ENCODE measurements at regions not wholly inside any gene's neighbourhood (a gene's known extent, or its start where the extent isn't known, plus 50 kb on each side); places are given as distances from the start of the nearest gene placed in this dataset.

- FAIRE-seq (no peak), ATAC-seq (no peak), DNase-seq (ENCODE audit: extremely low read depth in 1 of 4, low spot score in 3 of 4) (no peak)
- Histone ChIP-seq H3K9me1 (ENCODE audit: control insufficient read depth, insufficient read depth, low read length) (no peaks in the 10 kb centered on the region), H3K4me3 (no peak overlapping the region), H4K20me1 (replicated peaks; ENCODE audit: control insufficient read depth, insufficient read depth, low read length) (no peaks in the 10 kb centered on the region), H2AFZ (ENCODE audit: low read depth, low read length) (no peak overlapping the region), H3K27ac (ENCODE audit: extremely low read depth, low read depth, low read length) (no peak overlapping the region), H3K4me1 (replicated peaks in 1 of 2; ENCODE audit: control insufficient read depth in 2 of 2, insufficient read depth in 2 of 2, low read length in 2 of 2) (no peaks in the 10 kb centered on the region), H3K79me2 (ENCODE audit: control insufficient read depth, insufficient read depth, low read length) (no peaks in the 10 kb centered on the region), H3K9ac (ENCODE audit: insufficient read depth in 1 of 2, low read depth in 2 of 2, low read length in 2 of 2) (no peak overlapping the region), H3K4me2 (ENCODE audit: insufficient read depth, low read length) (no peak overlapping the region), H3K9me3 (replicated peaks; ENCODE audit: control insufficient read depth, insufficient read depth, low read depth, low read length) (no peaks in the 10 kb centered on the region), H3K27me3 (ENCODE audit: control insufficient read depth in 2 of 2, insufficient read depth in 2 of 2, low read length in 2 of 2) (peaks cover 5 to 21% of the 10 kb centered on the region in 2 experiments; a peak in 3 of 5 replicates), H3K36me3 (ENCODE audit: control insufficient read depth, insufficient read depth, low read length) (no peaks in the 10 kb centered on the region)
- BruUV-seq (replicated peaks), result no TSS peak
- TF ChIP-seq ZNF316 (IDR thresholded peaks at IDR 0.05) (no peak), TRIM28 (IDR thresholded peaks at IDR 0.05) (no peak), GTF2E2 (tag; IDR thresholded peaks at IDR 0.05) (no peak), GABPB2 (CRISPR knock-in tag; conservative IDR thresholded peaks at IDR 0.05) (no peak), CBFA2T3 (IDR thresholded peaks at IDR 0.05) (no peak), RNF2 (IDR thresholded peaks at IDR 0.05) (no peak), TAF9B (IDR thresholded peaks at IDR 0.05; ENCODE audit: partially characterized antibody) (no peak), NFE2 (IDR thresholded peaks at IDR 0.05; ENCODE audit: low read depth) (no peak), USF1 (CRISPR knock-in tag; IDR thresholded peaks at IDR 0.05) (no peak), CBX3 (IDR thresholded peaks at IDR 0.05; ENCODE audit: borderline replicate concordance in 1 of 2, low read length in 2 of 2) (no peak), TEAD1 (CRISPR knock-in tag; IDR thresholded peaks at IDR 0.05) (no peak), SETDB1 (IDR thresholded peaks at IDR 0.05; ENCODE audit: low read length) (no peak), E2F3 (CRISPR knock-in tag; IDR thresholded peaks at IDR 0.05) (no peak), DNMT1 (IDR thresholded peaks at IDR 0.05) (no peak), ARID2 (IDR thresholded peaks at IDR 0.05) (no peak)
- POLR2A ChIA-PET, result no interaction called here
- CTCF ChIA-PET (ENCODE audit: low intra/inter-chr PET ratio), result no interaction called here
- intact Hi-C loops (cut with micrococcal nuclease) (no loop called here), in situ Hi-C loops (cut with MboI) (no loop called here)
- WGBS (ENCODE audit: insufficient coverage, low coverage, missing lambda C conversion rate), result 0% methylated on average over 4 of the region's 4 CpGs
Measured at GRCh38 chr17:73724990-73725389, 80.7 kb upstream of the SDK2 start.
